GM12878 (cell line): ENCODE measurements at regions not wholly inside any gene's neighbourhood (a gene's known extent, or its start where the extent isn't known, plus 50 kb on each side); places are given as distances from the start of the nearest gene placed in this dataset.

Source experiments
- ATAC-seq: fragments of 200-7000 bp; cut with Tn5 transposase; 3 replicates; pipeline ENCODE4 v1.9.1; 2020; ENCODE audit warnings: mild to moderate bottlenecking, moderate library complexity
- BruUV-seq: library from RNA; stranded (reverse); fragments of 400-500 nt; replicated peaks from 2 replicates; lab custom pipeline; 2021; lab: Mats Ljungman, UMichigan
- CTCF ChIA-PET: fragments of 300-600 bp; sonication (Branson Sonifier 250); formaldehyde crosslinking; extraction: SDS; loops from one replicate; lab custom pipeline; 2021; ENCODE audit warnings: inconsistent platforms; lab: Yijun Ruan, JAX
- POLR2A ChIA-PET: fragments of 350-600 bp; formaldehyde crosslinking; extraction: SDS; loops from one replicate; lab custom pipeline; 2021; ENCODE audit warnings: inconsistent platforms; lab: Charles Lee
- RAD21 ChIA-PET: fragments of 300-600 bp; sonication (Branson Sonifier 250); formaldehyde crosslinking; loops from one replicate; lab custom pipeline; 2023; ENCODE audit warnings: antibody characterized with exemption; ENCODE audit not compliant: unreplicated experiment; lab: Charles Lee
- SMC1A ChIA-PET: fragments of 300-600 bp; sonication (Branson Sonifier 250); formaldehyde crosslinking; loops from one replicate; lab custom pipeline; 2023; ENCODE audit not compliant: unreplicated experiment, uncharacterized antibody; lab: Charles Lee
- DNase-seq: peaks from one replicate; pipeline ENCODE4 v3.0.0-alpha.2; 2011; ENCODE audit warnings: low read depth, low spot score
- FAIRE-seq: peaks from 3 replicates; lab custom pipeline; 2011; peaks lifted over from hg19 to GRCh38; lab: Jason Lieb, UNC
- H2AFZ ChIP-seq: 2 replicates; pipeline ENCODE4 v1.6.0; 2011; ENCODE audit warnings: low read depth, low read length, control low read depth; ENCODE audit not compliant: control insufficient read depth
- H3K27ac ChIP-seq: 2 replicates; pipeline ENCODE4 v1.5.1; 2011; ENCODE audit warnings: control low read depth; ENCODE audit not compliant: control insufficient read depth, insufficient read depth
- H3K27me3 ChIP-seq, 2 experiments: replicated peaks in 1 of 2; 2 replicates each; pipeline versions ENCODE4 v1.6.0 to v1.6.1; 2011; ENCODE audit warnings: low read length in 1 of 2; ENCODE audit not compliant: control insufficient read depth in 2 of 2, insufficient read depth in 2 of 2
- H3K36me3 ChIP-seq, 2 experiments: 2 replicates each; pipeline ENCODE4 v1.5.1; 2011; ENCODE audit warnings: low read length in 1 of 2; ENCODE audit not compliant: control insufficient read depth in 2 of 2, insufficient read depth in 2 of 2
- H3K4me1 ChIP-seq: 2 replicates; pipeline ENCODE4 v1.6.1; 2011; ENCODE audit warnings: mild to moderate bottlenecking, low read length, moderate library complexity, mixed read lengths; ENCODE audit not compliant: control insufficient read depth, insufficient read depth
- H3K4me2 ChIP-seq: 2 replicates; pipeline ENCODE4 v1.6.0; 2011; ENCODE audit warnings: control low read depth; ENCODE audit not compliant: control insufficient read depth, insufficient read depth
- H3K4me3 ChIP-seq: fragments of 200-600 bp; sonication (generic); 2 replicates; pipeline ENCODE4 v1.5.1; 2016
- H3K79me2 ChIP-seq: 2 replicates; pipeline ENCODE4 v1.6.0; 2011; ENCODE audit warnings: low read length; ENCODE audit not compliant: control insufficient read depth, insufficient read depth
- H3K9ac ChIP-seq: 2 replicates; pipeline ENCODE4 v1.8.0; 2011; ENCODE audit warnings: low read length, control low read depth, mixed read lengths; ENCODE audit not compliant: control insufficient read depth, insufficient read depth
- H3K9me3 ChIP-seq: replicated peaks from 3 replicates; pipeline ENCODE4 v1.5.1; 2011; ENCODE audit warnings: mild to moderate bottlenecking, low read length; ENCODE audit not compliant: control insufficient read depth, insufficient read depth
- H4K20me1 ChIP-seq: 2 replicates; pipeline ENCODE4 v1.6.0; 2011; ENCODE audit not compliant: control insufficient read depth, insufficient read depth
- BACH1 ChIP-seq: fragments of 450-650 bp; IDR thresholded peaks from 2 replicates; pipeline ENCODE4 v1.6.1; 2017; ENCODE audit warnings: mild to moderate bottlenecking, borderline replicate concordance
- BHLHE40 ChIP-seq, 2 experiments: fragments of 450-650 bp in 1 of 2; IDR thresholded peaks; 2 replicates each; pipeline ENCODE4 v1.6.1; 2011 to 2017; ENCODE audit warnings: low read depth in 2 of 2, borderline replicate concordance in 1 of 2, improper control_type of control experiment in 1 of 2, low read length in 1 of 2, mild to moderate bottlenecking in 1 of 2
- CUX1 ChIP-seq: IDR thresholded peaks from 2 replicates; pipeline ENCODE4 v1.6.1; 2012; ENCODE audit warnings: improper control_type of control experiment, low read depth, low read length; ENCODE audit not compliant: insufficient replicate concordance
- FOXM1 ChIP-seq: IDR thresholded peaks from 2 replicates; pipeline ENCODE4 v1.6.1; 2012; ENCODE audit warnings: low read depth, mild to moderate bottlenecking, inconsistent platforms, low read length, moderate library complexity
- HDGF ChIP-seq: fragments of 450-650 bp; IDR thresholded peaks from 2 replicates; pipeline ENCODE4 v1.6.1; 2016; ENCODE audit warnings: antibody characterized with exemption
- IRF5 ChIP-seq: fragments of 450-650 bp; IDR thresholded peaks from 2 replicates; pipeline ENCODE4 v1.6.1; 2017; ENCODE audit warnings: borderline replicate concordance
- NKRF ChIP-seq: fragments of 450-650 bp; conservative IDR thresholded peaks from 2 replicates; pipeline ENCODE4 v1.6.1; 2017; ENCODE audit warnings: mild to moderate bottlenecking, moderate library complexity
- NR2C1 ChIP-seq: fragments of 450-650 bp; IDR thresholded peaks from 2 replicates; pipeline ENCODE4 v1.6.1; 2017; ENCODE audit warnings: antibody characterized with exemption, mild to moderate bottlenecking, moderate library complexity
- RELA ChIP-seq: fragments of 450-650 bp; IDR thresholded peaks from 2 replicates; pipeline ENCODE4 v1.8.0; 2014; ENCODE audit warnings: borderline replicate concordance; ENCODE audit not compliant: partially characterized antibody
- RFX5 ChIP-seq: IDR thresholded peaks from 2 replicates; pipeline ENCODE4 v1.6.1; 2011; ENCODE audit warnings: low read depth, low read length, improper control_type of control experiment
- WGBS: methylation state at CpG from one replicate; pipeline ENCODE4 v1.1.6; 2016; ENCODE audit warnings: low lambda C conversion rate; ENCODE audit not compliant: insufficient replicate concordance, insufficient coverage; ENCODE audit errors: missing lambda C conversion rate; 5-methylcytosine and 5-hydroxymethylcytosine counted together
- in situ Hi-C: fragments of 300-500 bp; cut with MboI; formaldehyde crosslinking; loops from 9 replicates; pipeline ENCODE4 v1.14.3; 2018; ENCODE audit warnings: mixed read lengths
- intact Hi-C: fragments of 100-400 bp; cut with micrococcal nuclease; formaldehyde crosslinking; loops from one replicate; pipeline ENCODE4 v1.14.2; 2022; ENCODE audit not compliant: unreplicated experiment

- H3K9ac ChIP-seq = no peak overlapping the region
- H3K36me3 ChIP-seq = no peaks in the 10 kb centered on the region
- H3K27me3 ChIP-seq = no peaks in the 10 kb centered on the region
- in situ Hi-C loops (no loop called here), intact Hi-C loops (no loop called here)
- CTCF ChIA-PET = no interaction called here
- DNase-seq (no peak), FAIRE-seq (no peak), ATAC-seq (no peak)
- 63% methylated on average over 6 of the region's 6 CpGs for WGBS
- no peaks in the 10 kb centered on the region for H3K79me2 ChIP-seq
- H3K4me2 ChIP-seq = no peak overlapping the region
- BruUV-seq = no TSS peak
- RAD21 ChIA-PET = no interaction called here
- TF ChIP-seq RFX5 (no peak), FOXM1 (no peak), BHLHE40 (IDR thresholded peaks at IDR 0.05; ENCODE audit: borderline replicate concordance in 1 of 2, low read depth in 2 of 2, low read length in 1 of 2) (no peak)
- H3K4me3 ChIP-seq = no peak overlapping the region
- no peak overlapping the region for H3K27ac ChIP-seq
- H2AFZ ChIP-seq = no peak overlapping the region
- POLR2A ChIA-PET = no interaction called here
- no peaks in the 10 kb centered on the region for H4K20me1 ChIP-seq
- H3K9me3 ChIP-seq = no peaks in the 10 kb centered on the region
- H3K4me1 ChIP-seq = peaks cover 20% of the 10 kb centered on the region
- SMC1A ChIA-PET = no interaction called here
Observed at GRCh38 chr3:193828477-193828876, 235.5 kb downstream of the OPA1 start.

- ATAC-seq = no peak
- no peak for DNase-seq
- no peak overlapping the region for H3K9ac ChIP-seq
- H3K4me2 ChIP-seq = no peak overlapping the region
- H2AFZ ChIP-seq = no peak overlapping the region
- CTCF ChIA-PET = no interaction called here
- H3K4me3 ChIP-seq = no peak overlapping the region
- SMC1A ChIA-PET = no interaction called here
- in situ Hi-C loops (no loop called here), intact Hi-C loops (no loop called here)
- RAD21 ChIA-PET = no interaction called here
- POLR2A ChIA-PET = no interaction called here
- 84% methylated on average over 5 of the region's 5 CpGs for WGBS
- peaks cover 30% of the 10 kb centered on the region for H3K4me1 ChIP-seq
- H3K9me3 ChIP-seq = no peaks in the 10 kb centered on the region
- no peaks in the 10 kb centered on the region for H4K20me1 ChIP-seq
- H3K27ac ChIP-seq = no peak overlapping the region
- BruUV-seq = no TSS peak
- H3K36me3 ChIP-seq = no peaks in the 10 kb centered on the region
- no peaks in the 10 kb centered on the region for H3K79me2 ChIP-seq
- no peak for FAIRE-seq
- no peaks in the 10 kb centered on the region for H3K27me3 ChIP-seq
- TF ChIP-seq NKRF (no peak), NR2C1 (no peak), BACH1 (no peak), IRF5 (no peak), HDGF (no peak), RELA (no peak), CUX1 (no peak)
Observed at GRCh38 chr3:193829781-193830180, 236.8 kb downstream of the OPA1 start.
